NCI-H2196 (cell line): ENCODE measurements at regions not wholly inside any gene's neighbourhood (a gene's known extent, or its start where the extent isn't known, plus 50 kb on each side); places are given as distances from the start of the nearest gene placed in this dataset.
"Not testable (repeated sequence)": the region's sequence is repeated elsewhere in the genome, so short reads cannot be mapped to it uniquely, and the experiment has no call there.

Source experiments
- DNase-seq: peaks from one replicate; lab custom pipeline; 2025; ENCODE audit not compliant: unreplicated experiment; lab: John Stamatoyannopoulos, UW

DNA sequence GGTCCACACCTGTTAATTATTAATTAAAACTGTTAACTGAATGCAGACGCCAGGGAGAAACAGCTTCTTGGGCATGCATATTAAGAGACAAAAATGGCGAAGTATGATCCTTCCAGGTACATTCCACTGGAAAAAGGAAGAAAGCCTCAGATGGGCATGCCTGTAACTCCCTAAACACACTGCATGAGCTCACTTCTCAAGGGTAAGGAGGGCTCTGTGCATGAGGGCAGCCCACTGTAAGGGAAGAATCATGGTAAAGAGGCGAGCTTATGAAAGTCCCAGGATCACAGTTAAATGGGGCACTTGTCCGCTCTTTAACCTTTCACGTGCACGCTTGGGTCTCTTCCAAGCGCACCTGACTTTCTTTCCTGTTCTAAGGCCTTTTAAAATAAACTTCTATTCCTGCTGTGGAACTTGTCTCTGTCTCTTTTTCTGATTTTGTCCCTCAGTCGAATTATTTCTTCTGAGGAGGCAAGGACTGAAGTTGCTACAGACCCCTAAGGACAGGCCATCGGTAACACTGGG is 321.7 kb downstream of the PPP1R2C start:
- DNase-seq, result no peak

DNA sequence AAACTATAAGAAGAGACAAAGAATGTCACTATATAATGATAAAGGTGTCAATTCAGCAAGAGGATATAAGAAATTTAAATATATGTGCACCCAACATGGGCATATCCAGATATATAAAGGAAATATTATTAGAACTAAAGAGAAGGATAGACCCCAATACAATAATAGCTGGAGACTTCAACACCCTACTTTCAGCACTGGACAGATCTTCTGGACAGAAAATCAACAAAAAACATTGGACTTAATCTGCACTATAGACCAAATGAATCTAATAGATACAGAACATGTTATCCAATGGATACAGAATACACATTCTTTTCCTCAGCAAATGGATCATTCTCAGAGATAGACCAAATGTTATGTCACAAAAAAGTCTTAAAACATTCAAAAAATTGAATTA is 327.7 kb downstream of the PPP1R2C start:
- no peak for DNase-seq

DNA sequence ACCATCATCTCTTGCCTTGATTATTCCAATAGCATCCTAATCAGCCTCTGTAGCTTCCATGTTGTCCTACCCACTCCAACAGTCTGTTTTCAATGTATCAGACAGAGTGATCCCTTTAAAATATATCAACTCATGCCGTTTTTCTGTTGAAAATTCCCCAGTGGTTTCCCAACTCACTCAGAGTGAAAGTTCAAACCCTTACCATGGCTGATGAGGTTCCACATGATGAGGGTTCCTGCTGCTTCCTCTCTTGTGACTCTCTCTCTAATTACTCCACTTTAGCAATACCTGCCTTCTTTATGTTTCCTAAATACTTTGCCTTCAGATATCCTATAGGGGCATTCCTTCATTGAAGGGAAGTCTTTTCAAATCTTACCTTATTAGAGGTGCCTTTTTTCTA is 334.7 kb downstream of the PPP1R2C start:
- no peak for DNase-seq

DNA sequence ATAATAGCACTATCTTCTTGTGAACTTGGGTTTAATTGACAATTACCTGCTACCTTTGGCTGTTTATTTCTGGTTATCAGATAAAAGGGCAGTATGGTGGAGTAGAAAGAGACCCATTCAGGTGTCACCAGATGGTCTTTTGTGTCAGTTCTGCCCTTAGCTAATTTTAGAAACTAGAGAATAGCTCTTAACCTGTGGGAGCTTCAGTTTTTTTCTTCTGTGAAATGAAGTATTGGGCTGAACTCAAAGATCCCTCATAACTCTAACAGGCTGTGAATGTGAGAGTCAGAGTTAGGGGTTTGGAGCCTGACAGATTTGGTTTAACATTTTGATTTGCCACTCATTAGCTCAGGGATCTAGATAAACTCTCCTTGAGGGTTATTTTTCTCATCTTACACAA is 335.2 kb downstream of the PPP1R2C start:
- no peak for DNase-seq

DNA sequence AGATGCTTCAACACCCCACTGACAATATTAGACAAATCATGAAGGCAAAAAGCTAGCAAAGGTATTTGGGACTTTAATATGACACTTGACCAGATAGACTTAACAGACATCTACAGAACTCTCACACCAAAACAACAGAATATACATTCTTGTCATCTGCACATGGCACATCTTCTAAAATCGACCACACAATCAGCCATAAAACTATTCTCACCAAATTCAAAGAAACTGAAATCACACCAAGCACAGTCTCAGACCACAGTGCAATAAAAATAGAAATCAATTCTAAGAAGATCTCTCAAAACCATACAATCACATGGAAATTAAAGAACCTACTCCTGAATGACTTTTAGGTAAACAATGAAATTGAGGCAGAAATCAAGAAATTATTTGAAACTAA is 340.8 kb downstream of the PPP1R2C start:
- no peak for DNase-seq

DNA sequence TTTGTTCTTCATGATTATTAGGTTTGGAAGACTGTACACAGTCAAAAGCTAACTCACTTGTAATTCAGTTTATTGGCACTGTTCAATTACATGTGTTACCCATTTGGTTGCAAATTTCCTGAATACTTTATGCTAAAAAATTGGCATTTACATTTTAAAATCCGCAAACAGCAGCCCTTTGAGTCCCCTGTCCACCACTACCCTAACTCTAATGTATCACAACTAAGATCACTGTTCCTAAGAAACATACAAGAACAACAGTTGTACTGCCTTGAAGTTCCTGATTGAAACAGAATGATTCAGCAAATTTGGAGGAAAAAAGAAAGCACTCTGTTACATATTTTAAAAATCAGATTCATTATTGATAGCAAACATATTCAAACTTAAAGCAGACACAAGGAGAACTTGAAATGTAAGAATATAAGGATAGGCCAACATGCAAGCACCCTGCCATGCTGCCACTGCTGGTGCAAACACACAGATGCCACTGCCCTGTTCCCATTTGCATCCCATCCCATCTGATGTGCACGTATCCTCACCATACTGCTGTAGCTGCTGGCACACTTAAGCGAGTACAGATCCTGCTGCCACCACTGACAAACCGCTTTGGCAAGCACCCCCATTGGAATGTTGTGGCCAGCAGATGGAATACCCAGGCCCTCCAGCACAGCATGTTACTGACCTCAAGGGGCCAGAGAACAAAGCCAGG is 343.4 kb downstream of the PPP1R2C start:
- DNase-seq, result no peak

DNA sequence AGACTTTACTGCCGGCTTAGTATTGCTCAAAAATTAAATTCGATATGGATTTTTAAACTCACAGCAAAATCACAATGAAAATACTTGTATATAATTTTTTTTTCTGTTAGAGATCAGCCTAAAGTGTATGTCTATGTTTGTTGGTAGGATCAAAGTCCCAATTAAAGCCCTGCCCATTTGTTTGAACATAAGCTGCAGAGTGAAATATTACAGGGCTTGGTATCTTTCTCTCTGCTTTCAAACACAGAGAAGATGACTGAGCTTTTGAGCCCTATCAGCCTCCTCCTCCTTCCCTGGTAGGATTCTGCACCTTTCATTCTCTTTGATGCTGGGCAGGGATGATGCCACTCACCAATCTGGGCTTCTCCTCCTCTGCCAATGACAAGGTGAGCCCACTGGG is 345.4 kb downstream of the PPP1R2C start:
- DNase-seq, result no peak

DNA sequence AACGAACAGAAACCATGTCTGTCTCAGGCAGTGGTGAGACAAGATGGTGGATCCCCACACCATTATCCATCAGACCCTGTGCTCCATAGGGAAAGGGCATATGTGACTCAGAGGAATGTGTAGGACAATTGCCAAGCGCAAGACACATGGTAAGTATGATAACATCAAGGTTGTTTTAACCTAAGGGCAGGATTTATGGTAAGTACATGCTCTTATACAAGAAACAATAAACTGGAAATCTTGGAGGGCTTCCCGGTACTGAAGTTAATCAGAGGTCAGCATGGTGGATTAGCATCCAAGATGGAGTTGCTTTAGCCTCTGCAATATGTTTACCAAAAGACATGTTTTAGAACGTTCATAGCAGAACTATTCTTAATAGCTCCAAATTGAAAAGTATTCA is 355.0 kb downstream of the PPP1R2C start:
- DNase-seq, result no peak

DNA sequence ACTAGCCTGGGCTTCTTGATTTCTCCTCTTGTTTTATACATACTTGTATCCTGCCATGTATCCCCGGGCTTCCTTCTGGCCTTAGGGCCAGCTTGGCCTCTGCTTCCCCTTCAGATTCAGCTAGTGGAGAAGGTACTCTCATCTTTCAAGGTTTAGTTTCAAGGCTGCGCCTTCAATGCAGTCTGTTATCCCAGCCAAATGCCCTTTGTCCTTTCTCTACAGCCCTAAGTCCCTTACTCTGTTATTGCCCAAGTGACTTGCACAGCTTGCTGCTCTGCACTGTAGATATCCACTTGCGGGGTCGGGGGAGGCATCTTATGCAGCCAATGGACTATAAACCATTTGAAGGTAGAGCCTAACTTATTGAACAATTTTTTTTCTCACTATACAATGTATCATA is 357.5 kb downstream of the PPP1R2C start:
- no peak for DNase-seq

DNA sequence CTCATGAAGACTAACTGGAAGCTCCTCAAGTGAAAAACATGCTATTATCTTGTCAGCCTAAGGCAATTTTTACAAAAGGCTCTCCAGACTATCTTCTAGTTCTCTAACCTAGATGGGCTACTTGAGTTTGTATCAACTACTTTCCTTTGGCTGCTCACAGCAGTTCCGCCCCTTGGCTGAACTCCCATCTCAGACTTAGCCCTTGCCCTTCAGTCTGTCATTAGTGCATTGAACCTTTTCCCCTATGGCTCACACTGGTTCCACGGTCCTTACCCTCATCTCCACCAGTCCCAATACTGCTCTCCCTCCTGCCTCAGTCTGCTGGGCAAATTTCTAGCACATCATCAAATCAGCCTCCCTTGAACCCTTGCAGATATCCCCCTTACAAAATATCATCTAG is 362.3 kb downstream of the PPP1R2C start:
- no peak for DNase-seq

DNA sequence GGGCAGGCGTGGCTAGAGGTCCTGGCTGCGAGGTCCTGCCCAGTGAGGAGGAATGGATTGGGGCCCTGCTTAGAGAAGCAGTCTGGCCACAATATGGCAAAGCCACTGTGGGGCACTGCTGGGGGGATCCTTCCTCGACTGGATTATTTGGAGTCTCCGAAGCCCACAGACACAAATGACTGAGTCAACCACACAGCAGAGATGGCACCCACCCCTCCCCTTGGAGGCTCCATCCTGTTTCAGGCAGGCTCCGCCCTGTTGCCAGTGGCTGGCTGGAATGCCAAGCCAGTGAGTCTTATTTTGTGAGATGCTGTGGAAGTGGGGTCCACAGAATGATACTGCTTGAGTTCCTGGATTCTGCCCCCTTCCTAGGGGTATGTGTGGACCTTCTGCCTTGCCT is 363.9 kb downstream of the PPP1R2C start:
- no peak for DNase-seq

DNA sequence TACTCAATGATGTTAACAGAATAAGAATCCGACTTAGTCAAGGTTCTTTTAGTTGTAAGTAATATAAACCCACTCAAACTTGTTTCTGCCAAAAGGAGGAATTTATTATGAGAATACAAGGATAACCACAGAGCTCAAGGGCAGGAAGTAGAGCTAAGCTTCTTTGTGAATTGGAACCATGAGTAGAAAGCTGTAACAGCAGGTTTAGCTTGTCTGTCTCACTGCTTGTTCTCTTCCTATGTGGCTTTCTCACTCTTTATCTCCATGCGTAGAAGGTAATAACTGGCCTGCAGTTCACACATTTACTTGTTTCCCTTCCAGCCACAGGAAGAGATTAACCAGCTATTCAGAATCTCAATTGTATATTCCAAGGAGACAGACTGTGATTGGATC is 378.3 kb downstream of the PPP1R2C start:
- DNase-seq, result no peak

DNA sequence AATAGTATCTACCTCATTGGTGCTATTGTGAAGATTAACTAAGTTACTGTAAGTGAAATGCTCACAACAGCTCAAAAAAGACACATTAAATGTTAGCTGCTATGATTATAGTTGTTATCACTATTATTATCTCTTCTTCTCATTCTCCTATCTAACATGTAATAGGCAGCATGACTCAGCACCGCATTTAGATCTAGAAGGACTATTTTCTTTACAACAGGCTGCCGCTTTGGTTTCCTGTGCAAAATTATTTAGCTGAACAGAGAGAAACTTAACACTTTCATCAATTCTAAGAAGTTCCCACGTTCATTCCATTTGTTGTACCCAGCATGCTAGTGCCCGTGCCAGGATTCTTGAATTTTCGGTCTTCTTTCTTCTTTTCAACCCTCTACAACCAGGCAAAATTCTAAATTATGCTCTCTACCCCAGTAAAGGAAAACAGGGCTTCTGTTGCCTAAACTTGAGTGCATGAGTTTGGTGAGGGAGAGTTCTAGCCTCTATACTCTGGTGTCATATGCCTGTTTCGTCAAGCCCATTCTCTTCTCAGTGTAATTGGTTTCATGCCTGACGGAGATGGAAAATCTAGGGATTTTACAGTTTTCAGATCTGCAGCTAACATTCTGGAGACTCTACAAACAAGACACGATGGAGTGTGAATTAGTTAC is 378.9 kb downstream of the PPP1R2C start:
- DNase-seq, result no peak

DNA sequence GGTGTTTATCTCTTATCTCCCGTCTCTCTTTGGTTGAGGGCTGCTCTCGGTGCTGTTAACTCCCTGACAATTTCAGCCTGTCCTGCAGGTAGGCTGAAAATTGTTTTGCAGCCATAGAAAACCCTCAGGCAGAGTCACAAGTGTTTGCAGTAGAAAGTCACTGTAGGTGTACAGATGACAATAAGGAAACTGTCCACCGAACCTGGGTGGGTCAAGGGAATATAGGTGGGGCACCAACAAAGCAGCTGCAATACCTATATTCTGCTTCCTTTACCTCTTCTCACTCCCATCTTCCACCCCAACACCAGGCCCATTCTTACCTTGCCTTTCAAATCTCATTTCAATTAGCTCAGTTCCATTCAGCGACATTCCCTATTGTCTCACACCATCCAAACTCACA is 381.8 kb downstream of the PPP1R2C start:
- DNase-seq, result no peak

DNA sequence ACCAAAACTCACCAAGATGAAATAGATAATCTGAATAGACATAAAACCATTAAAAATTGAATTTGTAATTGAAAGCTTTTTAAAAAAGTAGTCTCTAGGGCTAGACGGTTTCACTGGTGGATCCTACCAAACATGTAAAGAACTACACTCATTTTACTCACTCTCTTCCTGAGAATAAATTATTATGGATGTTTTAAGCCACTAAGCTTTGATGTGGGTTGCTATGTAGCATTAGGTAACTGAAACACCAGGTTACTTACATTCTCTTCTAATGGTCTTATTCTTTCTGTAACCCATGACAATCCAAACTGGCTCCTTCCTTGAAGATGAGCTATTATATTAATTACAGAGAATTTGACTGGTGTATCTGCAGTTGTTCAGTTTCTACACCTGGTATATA is 385.1 kb downstream of the PPP1R2C start:
- no peak for DNase-seq

DNA sequence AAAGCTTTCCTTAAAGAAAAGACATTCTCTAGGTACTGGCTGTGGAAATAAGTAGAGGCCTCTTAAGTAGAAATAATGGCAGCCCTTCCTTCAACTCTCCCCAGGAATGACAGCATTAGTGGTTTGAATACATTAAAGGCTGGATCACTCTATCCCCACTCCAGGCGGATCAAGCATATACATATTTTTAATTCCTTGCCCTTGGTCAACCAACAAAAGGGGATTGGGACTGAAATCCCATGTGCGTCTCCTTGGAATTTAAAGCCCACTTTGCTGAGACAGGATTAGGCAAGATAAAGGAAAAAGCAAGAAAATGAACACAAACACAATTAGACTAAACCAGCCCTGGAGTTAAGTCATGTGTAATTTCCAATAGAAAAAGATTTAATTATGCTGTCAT is 391.3 kb downstream of the PPP1R2C start:
- DNase-seq, result no peak

DNA sequence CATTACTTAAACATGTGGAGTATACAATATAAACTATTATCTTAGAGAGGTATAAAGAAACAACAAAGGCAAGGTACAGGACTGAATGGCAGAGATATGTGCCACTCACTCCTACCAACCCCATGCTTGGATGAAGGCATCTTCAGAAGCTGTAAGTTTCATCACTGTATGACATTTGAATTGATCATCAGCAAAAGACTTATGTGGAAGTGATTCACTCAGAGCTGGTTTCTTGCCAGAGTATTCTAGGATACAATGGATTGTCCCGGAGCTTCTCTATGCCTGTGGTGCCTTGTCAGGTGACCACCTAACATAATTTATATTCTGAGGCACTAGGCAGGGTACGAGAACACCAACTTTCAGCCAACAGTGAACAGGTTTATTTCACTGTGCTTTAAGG is 392.2 kb downstream of the PPP1R2C start:
- no peak for DNase-seq

DNA sequence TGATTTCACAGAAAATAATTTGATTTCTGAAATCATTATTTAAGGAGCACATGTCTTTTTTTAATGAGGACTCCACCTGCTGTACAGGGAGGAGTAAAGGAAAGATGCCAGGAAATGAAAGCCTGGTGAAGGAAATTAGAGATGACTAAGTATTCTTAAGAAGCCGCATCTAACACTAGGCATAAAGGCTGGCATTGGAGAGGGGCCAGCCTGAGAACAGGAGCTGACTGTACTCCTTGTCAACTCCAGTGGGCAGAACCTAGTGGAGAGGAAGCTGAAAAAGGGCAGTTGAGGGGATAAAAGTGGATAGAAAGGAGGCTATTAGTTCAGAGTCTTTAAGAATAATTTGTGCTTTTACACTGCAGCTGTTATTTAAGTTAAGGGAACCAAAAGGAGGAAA is 393.0 kb downstream of the PPP1R2C start:
- no peak for DNase-seq

DNA sequence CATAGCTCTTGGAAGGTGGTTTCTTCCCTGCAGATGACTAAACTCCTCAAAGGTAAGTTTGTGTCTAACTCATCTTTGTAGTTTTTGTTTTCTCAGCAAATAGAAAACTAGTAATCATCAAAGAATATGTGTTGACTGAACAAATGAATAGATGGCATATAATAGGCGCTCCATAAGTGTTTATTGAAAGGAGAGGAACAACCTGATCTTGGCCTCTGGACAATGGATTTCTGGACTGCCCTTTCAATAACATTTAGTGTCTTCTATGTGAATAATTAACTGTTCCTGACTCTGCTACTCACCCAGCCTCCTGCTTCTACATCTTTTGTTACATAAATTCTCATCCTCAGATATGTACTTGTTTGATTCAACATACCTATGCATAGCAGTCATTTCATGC is 399.1 kb downstream of the PPP1R2C start:
- no peak for DNase-seq

DNA sequence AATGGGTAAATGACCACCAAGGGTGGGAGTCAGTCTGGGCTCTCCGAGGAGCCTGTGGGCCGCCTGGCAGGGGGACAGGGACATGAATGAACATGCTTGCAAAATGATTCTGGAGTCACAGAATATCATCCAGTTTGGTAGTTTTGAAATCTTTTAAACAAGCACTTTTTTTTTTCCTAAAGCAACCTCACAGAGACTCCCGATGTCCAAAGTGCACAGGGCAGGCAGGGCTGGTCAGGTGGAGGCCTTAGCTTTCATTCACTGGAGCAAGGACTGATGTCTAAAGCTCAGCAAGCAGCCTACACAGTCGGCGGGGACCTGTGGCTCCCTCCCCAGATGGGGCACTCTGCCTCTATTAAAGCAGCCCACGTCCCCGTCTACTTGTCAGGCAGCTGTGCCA is 402.9 kb downstream of the PPP1R2C start:
- DNase-seq, result no peak

DNA sequence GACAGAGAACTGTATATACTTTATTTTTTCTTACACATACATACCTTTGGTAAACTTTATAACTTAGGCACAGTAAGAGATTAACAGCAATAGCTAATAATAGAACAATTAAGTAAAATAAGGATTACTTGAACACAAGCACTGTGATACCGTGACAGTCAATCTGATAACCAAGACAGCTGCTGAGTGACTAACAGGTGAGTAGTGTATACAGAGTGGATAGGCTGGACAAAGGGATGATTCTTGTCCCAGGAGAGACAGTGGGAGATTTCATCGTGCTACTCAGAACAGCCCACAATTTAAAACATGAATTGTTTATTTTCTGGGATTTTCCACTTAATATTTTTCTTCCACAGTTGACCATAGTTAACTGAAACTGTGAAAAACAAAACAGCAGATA is 411.8 kb downstream of the PPP1R2C start:
- DNase-seq, result no peak

DNA sequence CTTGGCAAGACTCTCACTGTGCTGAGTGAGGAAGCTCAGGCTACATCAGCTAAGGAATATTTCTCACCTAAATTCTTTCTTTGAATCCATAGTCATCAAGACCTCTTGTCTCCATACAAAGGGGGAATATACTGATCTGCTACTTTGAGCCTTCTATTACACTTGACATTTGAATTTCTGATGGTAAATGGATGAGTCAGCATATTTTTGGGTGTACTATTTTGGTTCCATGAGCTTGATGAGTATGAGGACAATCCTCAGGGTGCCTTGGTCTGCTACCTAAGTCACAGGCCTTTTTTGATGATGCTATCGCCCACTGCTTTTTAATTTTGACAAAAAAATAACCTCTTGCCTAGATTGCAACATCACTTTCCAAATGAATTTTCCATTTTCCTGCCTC is 415.7 kb downstream of the PPP1R2C start:
- no peak for DNase-seq

DNA sequence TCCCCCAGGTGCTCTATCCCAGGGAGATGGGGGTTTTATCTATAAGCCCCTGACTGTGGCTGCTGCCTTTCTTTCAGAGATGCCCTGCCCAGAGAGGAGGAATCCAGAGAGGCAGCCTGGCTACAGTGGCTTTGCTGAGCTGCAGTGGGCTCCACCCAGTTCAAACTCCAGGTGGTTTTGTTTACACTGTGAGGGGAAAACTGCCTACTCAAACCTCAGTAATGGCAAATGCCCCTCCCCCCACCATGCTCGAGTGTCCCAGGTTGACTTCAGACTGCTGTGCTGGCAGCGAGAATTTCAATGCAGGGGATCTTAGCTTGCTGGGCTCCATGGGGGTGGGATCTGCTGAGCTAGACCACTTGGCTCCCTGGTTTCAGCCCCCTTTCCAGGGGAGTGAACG is 419.6 kb upstream of the CASK start:
- DNase-seq, result not testable (repeated sequence)
